CD14-positive monocyte (primary cell): ENCODE measurements at regions not wholly inside any gene's neighbourhood (a gene's known extent, or its start where the extent isn't known, plus 50 kb on each side); places are given as distances from the start of the nearest gene placed in this dataset.
A peak's percentile ranks its signal among the peaks of the same experiment; 100 is the strongest.

Experiments used
- DNase-seq, 3 donors: peaks; one replicate each; pipeline ENCODE4 v3.0.0-alpha.2; 2011 to 2022
- H2AFZ ChIP-seq: 2 replicates; pipeline ENCODE4 v1.6.0; 2012; ENCODE audit warnings: mild to moderate bottlenecking, low read depth, low read length, inconsistent platforms; ENCODE audit not compliant: insufficient read depth, poor library complexity, severe bottlenecking
- H3K27ac ChIP-seq, 2 donors: 1 replicate in 1 of 2; 2 replicates in 1 of 2; pipeline ENCODE4 v1.5.1; 2012 to 2013; ENCODE audit warnings: low read length in 2 of 2, control low read depth in 1 of 2, inconsistent platforms in 1 of 2, low read depth in 1 of 2, mild to moderate bottlenecking in 1 of 2
- H3K27me3 ChIP-seq, 2 donors: one replicate each; pipeline versions ENCODE4 v1.6.0 to v1.6.1; 2011 to 2013; ENCODE audit warnings: low read length in 2 of 2; ENCODE audit not compliant: control insufficient read depth in 2 of 2, insufficient read depth in 2 of 2
- H3K36me3 ChIP-seq, 2 donors: replicated peaks in 1 of 2; 1 replicate in 1 of 2; 2 replicates in 1 of 2; pipeline versions ENCODE4 v1.5.1 to v1.6.1; 2012 to 2013; ENCODE audit warnings: low read length in 2 of 2, control low read depth in 1 of 2, inconsistent platforms in 1 of 2, mild to moderate bottlenecking in 1 of 2; ENCODE audit not compliant: insufficient read depth in 2 of 2, control insufficient read depth in 1 of 2
- H3K4me1 ChIP-seq, 2 donors: 1 replicate in 1 of 2; 2 replicates in 1 of 2; pipeline versions ENCODE4 v1.5.1 to v1.6.1; 2012 to 2013; ENCODE audit warnings: low read length in 2 of 2, control low read depth in 1 of 2, inconsistent platforms in 1 of 2, mild to moderate bottlenecking in 1 of 2, moderate library complexity in 1 of 2; ENCODE audit not compliant: insufficient read depth in 2 of 2, control insufficient read depth in 1 of 2
- H3K4me2 ChIP-seq: replicated peaks from 2 replicates; pipeline ENCODE3; 2012; ENCODE audit warnings: low read length, moderate library complexity, mild to moderate bottlenecking; ENCODE audit not compliant: poor library complexity, severe bottlenecking; ENCODE audit errors: extremely low read depth
- H3K4me3 ChIP-seq, 3 experiments: fragments of 200-600 bp in 1 of 3; sonication (generic) in 1 of 3; replicated peaks in 1 of 3; 1 replicate in 2 of 3; 2 replicates in 1 of 3; pipeline ENCODE4 v1.5.1; 2011 to 2013; ENCODE audit warnings: low read length in 3 of 3, mild to moderate bottlenecking in 3 of 3, control low read depth in 2 of 3, low read depth in 2 of 3, inconsistent platforms in 1 of 3, moderate library complexity in 1 of 3
- H3K79me2 ChIP-seq: 2 replicates; pipeline ENCODE4 v1.6.0; 2012; ENCODE audit warnings: mild to moderate bottlenecking, control low read depth, inconsistent platforms, low read length, moderate library complexity; ENCODE audit not compliant: insufficient read depth
- H3K9ac ChIP-seq: 2 replicates; pipeline ENCODE4 v1.6.0; 2017; ENCODE audit warnings: low read length, mild to moderate bottlenecking; ENCODE audit not compliant: insufficient read depth, poor library complexity, severe bottlenecking
- H3K9me3 ChIP-seq, 2 donors: replicated peaks in 1 of 2; 1 replicate in 1 of 2; 2 replicates in 1 of 2; pipeline versions ENCODE4 v1.5.1 to v1.6.1; 2012 to 2013; ENCODE audit warnings: low read length in 2 of 2, control low read depth in 1 of 2; ENCODE audit not compliant: control insufficient read depth in 1 of 2, insufficient read depth in 1 of 2
- H4K20me1 ChIP-seq: 2 replicates; pipeline ENCODE4 v1.6.0; 2012; ENCODE audit warnings: mild to moderate bottlenecking, low read length, control low read depth, moderate library complexity; ENCODE audit not compliant: insufficient read depth
- H3K27ac Mint-ChIP-seq, 7 donors: one replicate each; pipeline ENCODE4 v1.8.0; 2020; ENCODE audit warnings: mild to moderate bottlenecking in 7 of 7, mixed read lengths in 7 of 7, moderate library complexity in 6 of 7, inconsistent platforms in 2 of 7
- H3K27me3 Mint-ChIP-seq, 3 donors: one replicate each; pipeline ENCODE4 v1.8.0; 2021 to 2022; ENCODE audit warnings: low read depth in 3 of 3, mild to moderate bottlenecking in 3 of 3, mixed read lengths in 3 of 3, moderate library complexity in 3 of 3, inconsistent platforms in 1 of 3
- H3K36me3 Mint-ChIP-seq, 2 donors: one replicate each; pipeline ENCODE4 v1.8.0; 2020; ENCODE audit warnings: mixed read lengths in 2 of 2, inconsistent platforms in 1 of 2, mild to moderate bottlenecking in 1 of 2
- H3K4me1 Mint-ChIP-seq: one replicate; pipeline ENCODE4 v1.8.0; 2020; ENCODE audit warnings: mild to moderate bottlenecking, mixed read lengths
- H3K4me3 Mint-ChIP-seq, 2 donors: one replicate each; pipeline ENCODE4 v1.8.0; 2020; ENCODE audit warnings: mild to moderate bottlenecking in 2 of 2, mixed read lengths in 2 of 2, moderate library complexity in 1 of 2
- H3K9me3 Mint-ChIP-seq, 7 donors: one replicate each; pipeline ENCODE4 v1.8.0; 2020 to 2022; ENCODE audit warnings: mixed read lengths in 7 of 7, mild to moderate bottlenecking in 6 of 7, moderate library complexity in 6 of 7, inconsistent platforms in 2 of 7
- CTCF ChIP-seq: fragments of 200-600 bp; IDR thresholded peaks from one replicate; pipeline ENCODE4 v1.8.0; 2022; ENCODE audit warnings: antibody characterized with exemption, mild to moderate bottlenecking
- WGBS: methylation state at CpG from one replicate; pipeline ENCODE4 v1.1.5; 2013; ENCODE audit warnings: missing lambda C conversion rate; ENCODE audit not compliant: insufficient coverage; 5-methylcytosine and 5-hydroxymethylcytosine counted together
- intact Hi-C, 2 donors: fragments of 100-400 bp; cut with micrococcal nuclease; formaldehyde crosslinking; loops; one replicate each; pipeline versions ENCODE4 v1.15.0 to v1.15.1; 2023

- no peak overlapping the region for H3K27ac ChIP-seq
- DNase-seq, result no peak
- intact Hi-C loops, result loop anchor here in 1 of 2 donors (10.0 kb wide), 1 partner anchor 893 kb away; no protein-coding TSS in a partner anchor
- WGBS, result 94% methylated on average over 3 of the region's 3 CpGs
- Mint-ChIP-seq H3K4me3 (no peak overlapping the region), H3K36me3 (no peaks in the 10 kb centered on the region), H3K27ac (no peak overlapping the region), H3K9me3 (peaks cover 0 to 10% (median 2%) of the 10 kb centered on the region in 7 donors), H3K4me1 (peaks cover 11% of the 10 kb centered on the region), H3K27me3 (peaks cover 0 to 3% (median 2%) of the 10 kb centered on the region in 3 donors)
- H3K36me3 ChIP-seq, result no peaks in the 10 kb centered on the region
- no peaks in the 10 kb centered on the region for H3K79me2 ChIP-seq
- no peak overlapping the region for H3K4me3 ChIP-seq
- TF ChIP-seq CTCF, result no peak
- H3K9ac ChIP-seq, result no peak overlapping the region
- no peaks in the 10 kb centered on the region for H4K20me1 ChIP-seq
- H3K4me2 ChIP-seq, result no peak overlapping the region
- H3K4me1 ChIP-seq, result peaks cover 15 to 20% of the 10 kb centered on the region in 2 donors
- H2AFZ ChIP-seq, result no peak overlapping the region
- peaks cover 0 to 2% of the 10 kb centered on the region in 2 donors for H3K9me3 ChIP-seq
- no peaks in the 10 kb centered on the region for H3K27me3 ChIP-seq
Measured at GRCh38 chr10:3881622-3882021, 96.6 kb upstream of the KLF6 start.

- intact Hi-C loops, result loop anchor here in 1 of 2 donors (5.0 kb wide), 1 partner anchor 92 kb away; the partner anchor contains the start of gene KLF6
- Histone ChIP-seq H3K4me3 (no peak overlapping the region), H2AFZ (no peak overlapping the region), H3K27me3 (no peaks in the 10 kb centered on the region), H3K4me1 (peaks cover 41 to 46% of the 10 kb centered on the region in 2 donors), H3K27ac (no peak overlapping the region), H3K9ac (no peak overlapping the region), H3K4me2 (no peak overlapping the region), H3K79me2 (no peaks in the 10 kb centered on the region), H3K36me3 (no peaks in the 10 kb centered on the region), H4K20me1 (no peaks in the 10 kb centered on the region), H3K9me3 (peaks cover 0 to 2% of the 10 kb centered on the region in 2 donors)
- peaks cover 0 to 3% (median 3%) of the 10 kb centered on the region in 3 donors for H3K27me3 Mint-ChIP-seq
- peaks cover 0 to 3% of the 10 kb centered on the region in 2 donors for H3K36me3 Mint-ChIP-seq
- no peak for TF ChIP-seq CTCF
- 100% methylated on average over 2 of the region's 8 CpGs for WGBS
- H3K4me3 Mint-ChIP-seq, result no peak overlapping the region
- peaks cover 0 to 10% (median 2%) of the 10 kb centered on the region in 7 donors for H3K9me3 Mint-ChIP-seq
- peaks cover 34% of the 10 kb centered on the region for H3K4me1 Mint-ChIP-seq
- no peak for DNase-seq
- H3K27ac Mint-ChIP-seq, result peak overlapping the region in 1 of 7 donors; percentile 43
Measured at GRCh38 chr10:3879073-3879472, 94.1 kb upstream of the KLF6 start.
